ENCODE measurements at regions not wholly inside any gene's neighbourhood (a gene's known extent, or its start where the extent isn't known, plus 50 kb on each side); places are given as distances from the start of the nearest gene placed in this dataset.
A peak's percentile ranks its signal among the peaks of the same experiment; 100 is the strongest.

- DNase-seq (ENCODE audit: low read depth, low spot score) = no peak
Measured at GRCh38 chr16:86429663-86430062, 80.7 kb upstream of the FOXF1 start.

- peak; percentile 33 for DNase-seq (ENCODE audit: low read depth, low spot score)
Measured at GRCh38 chr16:86430814-86431213, 79.5 kb upstream of the FOXF1 start.

GRCh38 chr16:86431540-86431939 is 78.8 kb upstream of the FOXF1 start:
- DNase-seq (ENCODE audit: low read depth, low spot score) = peak; percentile 57

GRCh38 chr16:86432048-86432447 is 78.3 kb upstream of the FOXF1 start:
- no peak for DNase-seq (ENCODE audit: low read depth, low spot score)

GRCh38 chr16:86432691-86433090 is 77.6 kb upstream of the FOXF1 start:
- DNase-seq (ENCODE audit: low read depth, low spot score) = peak; percentile 51

GRCh38 chr16:86436466-86437185 is 73.7 kb upstream of the FOXF1 start:
- no peak for DNase-seq (ENCODE audit: low read depth, low spot score)

- no peak for DNase-seq (ENCODE audit: low read depth, low spot score)
Measured at GRCh38 chr16:86437348-86437747, 73.0 kb upstream of the FOXF1 start.

- no peak for DNase-seq (ENCODE audit: low read depth, low spot score)
Measured at GRCh38 chr16:86442703-86443102, 67.6 kb upstream of the FOXF1 start.

GRCh38 chr16:86443508-86444147 is 66.7 kb upstream of the FOXF1 start:
- no peak for DNase-seq (ENCODE audit: low read depth, low spot score)

GRCh38 chr16:86444261-86444660 is 66.1 kb upstream of the FOXF1 start:
- no peak for DNase-seq (ENCODE audit: low read depth, low spot score)

GRCh38 chr16:86444661-86445060 is 65.7 kb upstream of the FOXF1 start:
- no peak for DNase-seq (ENCODE audit: low read depth, low spot score)

- no peak for DNase-seq (ENCODE audit: low read depth, low spot score)
Measured at GRCh38 chr16:86446279-86446678, 64.0 kb upstream of the FOXF1 start.

GRCh38 chr16:86447228-86447627 is 63.1 kb upstream of the FOXF1 start:
- no peak for DNase-seq (ENCODE audit: low read depth, low spot score)

- DNase-seq (ENCODE audit: low read depth, low spot score) = no peak
Measured at GRCh38 chr16:86448306-86448890, 61.9 kb upstream of the FOXF1 start.

- DNase-seq (ENCODE audit: low read depth, low spot score) = no peak
Measured at GRCh38 chr16:86449446-86450095, 60.8 kb upstream of the FOXF1 start.

- no peak for DNase-seq (ENCODE audit: low read depth, low spot score)
Measured at GRCh38 chr16:86450691-86451090, 59.6 kb upstream of the FOXF1 start.

GRCh38 chr16:86452451-86452850 is 57.9 kb upstream of the FOXF1 start:
- no peak for DNase-seq (ENCODE audit: low read depth, low spot score)

GRCh38 chr16:86455116-86455515 is 55.2 kb upstream of the FOXF1 start:
- DNase-seq (ENCODE audit: low read depth, low spot score) = no peak

- no peak for DNase-seq (ENCODE audit: low read depth, low spot score)
Measured at GRCh38 chr16:86455640-86456039, 54.7 kb upstream of the FOXF1 start.

GRCh38 chr16:86457501-86458148 is 52.7 kb upstream of the FOXF1 start:
- no peak for DNase-seq (ENCODE audit: low read depth, low spot score)

GRCh38 chr16:86458149-86458777 is 52.1 kb upstream of the FOXF1 start:
- DNase-seq (ENCODE audit: low read depth, low spot score) = no peak

- no peak for DNase-seq (ENCODE audit: low read depth, low spot score)
Measured at GRCh38 chr16:86459266-86459665, 51.1 kb upstream of the FOXF1 start.
